Mesodermal cell (in vitro differentiated cells): ENCODE measurements at regions not wholly inside any gene's neighbourhood (a gene's known extent, or its start where the extent isn't known, plus 50 kb on each side); places are given as distances from the start of the nearest gene placed in this dataset.

Source experiments
- H3K27ac ChIP-seq: 2 replicates; pipeline ENCODE4 v1.7.0; 2013; ENCODE audit warnings: mild to moderate bottlenecking, low read depth, low read length, moderate library complexity; ENCODE audit not compliant: severe bottlenecking
- H3K36me3 ChIP-seq: 2 replicates; pipeline ENCODE4 v1.7.1; 2013; ENCODE audit warnings: mild to moderate bottlenecking, low read length, moderate library complexity; ENCODE audit not compliant: control insufficient read depth, insufficient read depth
- H3K4me1 ChIP-seq: one replicate; pipeline ENCODE4 v1.7.1; 2013; ENCODE audit warnings: mild to moderate bottlenecking, low read length; ENCODE audit not compliant: insufficient read depth, control insufficient read depth, poor library complexity, severe bottlenecking
- H3K4me3 ChIP-seq: 2 replicates; pipeline ENCODE4 v1.7.0; 2013; ENCODE audit warnings: low read length, control low read depth, mild to moderate bottlenecking; ENCODE audit not compliant: insufficient read depth, poor library complexity, severe bottlenecking; ENCODE audit errors: extremely low read depth
- H3K9me3 ChIP-seq: 2 replicates; pipeline ENCODE4 v1.7.1; 2013; ENCODE audit warnings: mild to moderate bottlenecking, low read length, moderate library complexity; ENCODE audit not compliant: control insufficient read depth
- WGBS, 2 experiments: methylation state at CpG; one replicate each; pipeline ENCODE4 v1.1.5; 2013; ENCODE audit warnings: missing lambda C conversion rate in 2 of 2; ENCODE audit not compliant: insufficient coverage in 2 of 2; 5-methylcytosine and 5-hydroxymethylcytosine counted together

DNA sequence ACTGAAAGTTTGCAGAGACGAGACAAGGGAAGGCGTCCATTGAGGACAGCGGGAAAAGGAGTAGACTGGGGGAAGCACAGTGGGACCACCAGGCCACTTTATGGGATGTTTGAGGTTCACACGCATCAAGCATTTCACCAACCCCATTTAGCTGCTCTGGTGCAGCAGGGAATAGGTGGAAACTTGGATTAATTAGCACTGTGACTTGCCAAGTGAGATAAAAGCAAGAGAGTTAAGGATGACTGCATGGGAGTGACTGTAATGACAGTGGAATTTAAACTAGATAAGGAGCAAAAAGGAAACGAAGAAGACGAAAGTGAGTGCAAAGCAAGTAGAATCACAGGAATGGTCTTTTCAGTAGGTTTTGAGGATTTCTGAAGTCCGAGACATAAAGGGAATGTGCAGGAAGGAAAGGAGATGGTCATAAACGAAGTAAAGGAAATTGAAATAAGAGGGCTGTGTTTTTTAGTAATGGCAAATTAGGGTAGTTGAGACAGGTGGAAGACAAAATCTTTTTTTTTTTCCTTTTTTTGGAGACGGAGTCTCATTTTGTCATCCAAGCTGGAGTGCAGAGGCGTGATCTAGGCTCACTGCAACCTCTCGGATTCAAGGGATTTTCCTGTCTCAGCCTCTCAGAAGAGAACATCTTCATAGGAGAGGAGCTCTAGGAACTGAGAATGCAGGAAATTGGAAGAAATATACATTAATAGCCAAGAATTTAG, 119.0 kb upstream of the MAP9 start:
- no peak overlapping the region for H3K4me3 ChIP-seq
- WGBS, 2 experiments = 81 to 85% methylated on average over 7 to 10 of the region's 11 CpGs
- no peaks in the 10 kb centered on the region for H3K4me1 ChIP-seq
- no peaks in the 10 kb centered on the region for H3K9me3 ChIP-seq
- H3K27ac ChIP-seq = no peak overlapping the region
- no peaks in the 10 kb centered on the region for H3K36me3 ChIP-seq

GRCh38 chr4:155494037-155494718, 117.4 kb upstream of the MAP9 start:
- H3K36me3 ChIP-seq = no peaks in the 10 kb centered on the region
- no peaks in the 10 kb centered on the region for H3K4me1 ChIP-seq
- no peak overlapping the region for H3K4me3 ChIP-seq
- H3K9me3 ChIP-seq = no peaks in the 10 kb centered on the region
- H3K27ac ChIP-seq = no peak overlapping the region
- 94% methylated on average over 2 of the region's 6 CpGs; no CpG with 5 or more reads in 1 of the 2 experiments for WGBS, 2 experiments

DNA sequence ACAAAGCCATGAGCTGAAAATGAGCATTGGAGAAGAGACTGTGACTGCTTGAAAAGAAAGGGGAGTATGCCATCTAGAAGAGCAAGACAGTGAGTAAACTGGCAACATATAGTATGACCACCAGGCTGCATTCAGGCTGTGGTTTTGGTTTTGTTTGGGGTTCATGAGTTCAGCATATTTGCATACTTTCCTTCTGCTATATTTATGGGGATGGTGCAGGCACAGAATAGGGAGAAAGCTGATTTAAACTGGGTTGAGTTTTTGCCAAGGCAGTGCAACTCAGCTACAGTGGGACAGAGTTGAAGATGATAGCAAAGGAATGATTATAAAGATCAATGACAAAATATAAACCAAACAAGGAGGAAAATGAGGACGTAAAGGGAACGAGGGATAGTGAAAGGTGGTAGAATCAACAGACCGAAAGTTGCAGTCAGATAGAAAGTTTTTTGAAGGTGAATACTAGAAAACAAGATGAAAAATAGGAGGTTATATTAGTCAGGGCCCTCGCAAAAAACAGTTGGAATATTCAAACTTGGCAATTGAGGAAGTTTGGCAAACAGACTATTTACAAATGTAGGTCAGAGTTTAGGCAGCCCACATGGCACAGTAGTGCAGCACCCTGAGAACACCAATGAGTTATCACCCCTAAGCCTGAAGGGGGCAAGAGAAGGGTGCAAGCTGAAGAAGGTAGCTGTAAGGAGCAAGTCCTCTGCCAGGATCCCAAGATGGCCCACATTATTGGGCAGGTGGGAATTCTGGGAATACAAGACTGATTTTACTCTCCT, 114.8 kb upstream of the MAP9 start:
- WGBS, 2 experiments = 72 to 83% methylated on average over 3 to 4 of the region's 4 CpGs
- H3K4me3 ChIP-seq = no peak overlapping the region

GRCh38 chr4:155489271-155489670, 112.5 kb upstream of the MAP9 start:
- Histone ChIP-seq H3K27ac (no peak overlapping the region), H3K36me3 (no peaks in the 10 kb centered on the region), H3K9me3 (no peaks in the 10 kb centered on the region), H3K4me3 (no peak overlapping the region), H3K4me1 (no peaks in the 10 kb centered on the region)
- WGBS, 2 experiments = 89 to 94% methylated on average over 3 of the region's 3 CpGs

More for the DNA sequence above, 114.8 kb upstream of the MAP9 start:
- Histone ChIP-seq H3K4me1 (no peaks in the 10 kb centered on the region), H3K9me3 (no peaks in the 10 kb centered on the region), H3K27ac (no peak overlapping the region), H3K36me3 (no peaks in the 10 kb centered on the region)

- H3K27ac ChIP-seq = no peak overlapping the region
- no CpG with 5 or more reads among the region's 2 CpGs for WGBS, 2 experiments
- H3K9me3 ChIP-seq = no peaks in the 10 kb centered on the region
- H3K4me1 ChIP-seq = no peaks in the 10 kb centered on the region
- H3K36me3 ChIP-seq = no peaks in the 10 kb centered on the region
- no peak overlapping the region for H3K4me3 ChIP-seq
These were observed 111.9 kb upstream of the MAP9 start for GRCh38 chr4:155488691-155489090.

DNA sequence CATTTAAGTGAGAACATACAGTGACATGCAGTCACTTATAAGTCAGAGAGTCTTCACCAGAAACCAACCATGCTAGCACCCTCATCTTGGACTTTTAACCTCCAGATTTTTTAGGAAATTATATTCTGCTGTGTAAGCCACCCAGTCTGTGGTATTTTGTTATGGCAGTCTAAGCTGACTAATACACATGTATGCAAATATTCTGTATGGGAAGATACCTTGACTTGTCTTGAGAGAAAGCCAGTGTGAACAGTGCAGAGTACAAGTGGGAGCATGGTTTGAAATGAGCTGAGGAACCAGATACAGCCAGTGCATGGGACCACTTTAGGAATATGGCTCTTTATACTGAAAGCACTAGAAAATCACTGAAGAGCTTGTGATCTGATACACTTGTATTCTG, 110.4 kb upstream of the MAP9 start:
- Histone ChIP-seq H3K4me1 (no peaks in the 10 kb centered on the region), H3K9me3 (no peaks in the 10 kb centered on the region), H3K4me3 (no peak overlapping the region), H3K27ac (no peak overlapping the region), H3K36me3 (no peaks in the 10 kb centered on the region)

GRCh38 chr4:155481150-155481549, 104.4 kb upstream of the MAP9 start:
- Histone ChIP-seq H3K9me3 (no peaks in the 10 kb centered on the region), H3K4me1 (no peaks in the 10 kb centered on the region), H3K36me3 (no peaks in the 10 kb centered on the region), H3K4me3 (no peak overlapping the region), H3K27ac (no peak overlapping the region)
- whole genome bisulfite sequencing, 2 experiments = 92 to 96% methylated on average over 2 to 4 of the region's 4 CpGs

DNA sequence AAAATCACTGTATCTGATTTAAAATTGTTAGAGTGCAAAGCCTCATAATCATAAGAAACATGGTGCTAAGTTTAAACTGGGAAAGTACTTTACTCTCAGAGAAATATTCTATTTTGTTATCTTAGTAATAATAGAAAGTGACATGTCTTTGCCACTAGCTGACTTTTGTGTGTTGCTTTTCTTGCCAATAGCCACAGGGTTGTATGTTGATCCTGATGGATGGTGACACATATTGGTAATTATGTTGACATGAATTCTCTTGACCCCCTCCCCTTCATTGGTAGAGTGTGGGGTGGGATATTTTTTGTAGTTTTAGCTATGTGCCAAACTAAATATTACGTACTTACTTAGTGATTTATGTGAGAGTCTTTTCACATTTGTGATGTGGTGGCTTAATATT, 103.1 kb upstream of the MAP9 start:
- H3K4me3 ChIP-seq = no peak overlapping the region
- H3K27ac ChIP-seq = no peak overlapping the region
- no peaks in the 10 kb centered on the region for H3K36me3 ChIP-seq
- no CpG with 5 or more reads among the region's 1 CpG for WGBS, 2 experiments
- H3K4me1 ChIP-seq = no peaks in the 10 kb centered on the region
- no peaks in the 10 kb centered on the region for H3K9me3 ChIP-seq

DNA sequence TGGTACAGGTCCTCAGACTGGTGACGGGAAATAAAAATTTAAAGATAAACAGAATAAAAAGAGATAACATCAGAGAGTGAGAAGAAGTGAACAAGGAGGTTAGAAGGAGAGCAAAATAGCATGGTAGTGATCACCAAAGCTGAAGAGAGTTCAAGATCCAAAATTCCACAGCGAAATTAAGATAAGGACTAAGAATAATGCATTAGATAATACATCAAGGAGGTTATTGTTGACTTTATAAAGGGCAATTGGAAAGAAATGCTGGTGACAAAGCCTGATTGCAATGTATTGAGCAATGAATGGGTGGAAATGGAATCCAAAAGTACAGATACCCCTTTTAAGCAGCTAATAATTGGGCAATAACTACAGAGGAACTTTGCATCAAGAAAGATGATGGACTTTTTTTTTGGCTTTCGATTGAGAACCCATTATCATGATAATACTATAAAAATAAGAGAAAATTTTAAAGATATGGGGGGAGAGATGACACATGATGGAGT, 101.6 kb upstream of the MAP9 start:
- H3K4me1 ChIP-seq = no peaks in the 10 kb centered on the region
- 80% methylated on average over 2 of the region's 3 CpGs; no CpG with 5 or more reads in 1 of the 2 experiments for WGBS, 2 experiments
- H3K9me3 ChIP-seq = no peaks in the 10 kb centered on the region
- H3K4me3 ChIP-seq = no peak overlapping the region
- H3K27ac ChIP-seq = no peak overlapping the region
- H3K36me3 ChIP-seq = no peaks in the 10 kb centered on the region

- no peak overlapping the region for H3K27ac ChIP-seq
- H3K4me3 ChIP-seq = no peak overlapping the region
- no peaks in the 10 kb centered on the region for H3K9me3 ChIP-seq
- H3K36me3 ChIP-seq = no peaks in the 10 kb centered on the region
- no peaks in the 10 kb centered on the region for H3K4me1 ChIP-seq
- 70 to 83% methylated on average over 2 of the region's 5 CpGs for WGBS, 2 experiments
These were observed 98.0 kb upstream of the MAP9 start for GRCh38 chr4:155474758-155475157.
